ENCODE measurements at regions not wholly inside any gene's neighbourhood (a gene's known extent, or its start where the extent isn't known, plus 50 kb on each side); places are given as distances from the start of the nearest gene placed in this dataset.
A peak's percentile ranks its signal among the peaks of the same experiment; 100 is the strongest.

- no peak for TF ChIP-seq CTCF (conservative IDR thresholded peaks at IDR 0.05)
- H3K36me3 Mint-ChIP-seq (ENCODE audit: low read depth) = no peaks in the 10 kb centered on the region
- no peak for DNase-seq (ENCODE audit: low read depth, low spot score)
- H3K9me3 Mint-ChIP-seq = peaks cover 7% of the 10 kb centered on the region
- H3K4me3 Mint-ChIP-seq = no peak overlapping the region
- H3K4me1 Mint-ChIP-seq = peaks cover 11% of the 10 kb centered on the region
- no peaks in the 10 kb centered on the region for H3K27me3 Mint-ChIP-seq (ENCODE audit: low read depth)
- H3K27ac Mint-ChIP-seq (ENCODE audit: unreplicated experiment) = no peak overlapping the region
These were observed 78.0 kb downstream of the DIO3 start for GRCh38 chr14:101639241-101639833.

GRCh38 chr14:101643651-101644050 lies 82.4 kb downstream of the DIO3 start:
- peaks cover 4% of the 10 kb centered on the region for H3K27me3 Mint-ChIP-seq (ENCODE audit: low read depth)
- H3K4me1 Mint-ChIP-seq = peaks cover 11% of the 10 kb centered on the region
- H3K4me3 Mint-ChIP-seq = no peak overlapping the region
- H3K9me3 Mint-ChIP-seq = peaks cover 15% of the 10 kb centered on the region
- DNase-seq (ENCODE audit: low read depth, low spot score) = no peak
- no peak overlapping the region for H3K27ac Mint-ChIP-seq (ENCODE audit: unreplicated experiment)
- H3K36me3 Mint-ChIP-seq (ENCODE audit: low read depth) = peaks cover 2% of the 10 kb centered on the region
- no peak for TF ChIP-seq CTCF (conservative IDR thresholded peaks at IDR 0.05)

- Mint-ChIP-seq H3K4me1 (no peaks in the 10 kb centered on the region), H3K4me3 (no peak overlapping the region), H3K27me3 (ENCODE audit: low read depth) (peaks cover 73% of the 10 kb centered on the region), H3K36me3 (ENCODE audit: low read depth) (no peaks in the 10 kb centered on the region), H3K27ac (ENCODE audit: unreplicated experiment) (no peak overlapping the region), H3K9me3 (peaks cover 4% of the 10 kb centered on the region)
- no peak for DNase-seq (ENCODE audit: low read depth, low spot score)
- TF ChIP-seq CTCF (conservative IDR thresholded peaks at IDR 0.05) = no peak
These were observed 92.8 kb downstream of the DIO3 start for GRCh38 chr14:101654051-101654450.

- DNase-seq (ENCODE audit: low read depth, low spot score) = no peak
- Mint-ChIP-seq H3K4me1 (no peaks in the 10 kb centered on the region), H3K4me3 (no peak overlapping the region), H3K27me3 (ENCODE audit: low read depth) (peaks cover 73% of the 10 kb centered on the region), H3K27ac (ENCODE audit: unreplicated experiment) (no peak overlapping the region), H3K36me3 (ENCODE audit: low read depth) (no peaks in the 10 kb centered on the region), H3K9me3 (no peaks in the 10 kb centered on the region)
- no peak for TF ChIP-seq CTCF (conservative IDR thresholded peaks at IDR 0.05)
These were observed 96.1 kb downstream of the DIO3 start for GRCh38 chr14:101657372-101657771.

- no peak overlapping the region for H3K4me3 Mint-ChIP-seq
- H3K36me3 Mint-ChIP-seq (ENCODE audit: low read depth) = peaks cover 2% of the 10 kb centered on the region
- H3K27ac Mint-ChIP-seq (ENCODE audit: unreplicated experiment) = no peak overlapping the region
- H3K27me3 Mint-ChIP-seq (ENCODE audit: low read depth) = peaks cover 40% of the 10 kb centered on the region
- TF ChIP-seq CTCF (conservative IDR thresholded peaks at IDR 0.05) = peak; percentile 70
- DNase-seq (ENCODE audit: low read depth, low spot score) = peak; percentile 36
- peaks cover 8% of the 10 kb centered on the region for H3K9me3 Mint-ChIP-seq
- H3K4me1 Mint-ChIP-seq = no peaks in the 10 kb centered on the region
These were observed 95.9 kb upstream of the PPP2R5C start for GRCh38 chr14:101665478-101666078.

Measured in neural crest cell (in vitro differentiated cells).